Urinary bladder (tissue), 3 donors: ENCODE measurements at regions not wholly inside any gene's neighbourhood (a gene's known extent, or its start where the extent isn't known, plus 50 kb on each side); places are given as distances from the start of the nearest gene placed in this dataset.
"Not testable (repeated sequence)": the region's sequence is repeated elsewhere in the genome, so short reads cannot be mapped to it uniquely, and the experiment has no call there.

Experiments used
- DNase-seq: peaks from one replicate; pipeline ENCODE4 v3.0.0-alpha.2; 2015; ENCODE audit errors: extremely low spot score
- H3K27ac ChIP-seq: one replicate; pipeline ENCODE4 v1.5.1; 2013; ENCODE audit warnings: low read depth, mild to moderate bottlenecking, moderate library complexity
- H3K36me3 ChIP-seq: one replicate; pipeline ENCODE4 v1.6.1; 2013; ENCODE audit warnings: mild to moderate bottlenecking, moderate library complexity; ENCODE audit not compliant: insufficient read depth
- H3K4me1 ChIP-seq: one replicate; pipeline ENCODE4 v1.6.1; 2013; ENCODE audit warnings: mild to moderate bottlenecking, moderate library complexity; ENCODE audit not compliant: insufficient read depth
- H3K4me3 ChIP-seq: one replicate; pipeline ENCODE4 v1.5.1; 2013; ENCODE audit warnings: low read depth, low read length
- WGBS: extraction: QIAGEN DNeasy Blood & Tissue Kit; methylation state at CpG from one replicate; pipeline ENCODE4 v1.1.7; 2013; 5-methylcytosine and 5-hydroxymethylcytosine counted together
- donor health status: healthy with polysubstance abuse.
- donor health status: healthy.

- H3K4me1 ChIP-seq, DNase-seq, H3K36me3 ChIP-seq, H3K27ac ChIP-seq, H3K4me3 ChIP-seq: not testable (repeated sequence)
- whole genome bisulfite sequencing = 100% methylated on average over 1 of the region's 1 CpG
Observed at GRCh38 chrX:131885042-131885441, 138.1 kb upstream of the STK26 start.

GRCh38 chrX:131893857-131894256 is 129.2 kb upstream of the STK26 start:
- H3K27ac ChIP-seq, DNase-seq, H3K36me3 ChIP-seq, H3K4me3 ChIP-seq, H3K4me1 ChIP-seq: not testable (repeated sequence)
- WGBS = 89% methylated on average over 3 of the region's 3 CpGs

GRCh38 chrX:131894995-131895394 is 128.1 kb upstream of the STK26 start:
- Histone ChIP-seq H3K4me1 (no peaks in the 10 kb centered on the region), H3K27ac (no peak overlapping the region), H3K4me3 (no peak overlapping the region), H3K36me3 (no peaks in the 10 kb centered on the region)
- DNase-seq = no peak
- WGBS = 11% methylated on average over 1 of the region's 1 CpG

- 74% methylated on average over 3 of the region's 3 CpGs for WGBS
- no peaks in the 10 kb centered on the region for H3K36me3 ChIP-seq
- DNase-seq = no peak
- no peaks in the 10 kb centered on the region for H3K4me1 ChIP-seq
- no peak overlapping the region for H3K4me3 ChIP-seq
- H3K27ac ChIP-seq = no peak overlapping the region
Observed at GRCh38 chrX:131895807-131896206, 127.3 kb upstream of the STK26 start.

- Histone ChIP-seq H3K36me3 (no peaks in the 10 kb centered on the region), H3K27ac (no peak overlapping the region), H3K4me3 (no peak overlapping the region), H3K4me1 (no peaks in the 10 kb centered on the region)
- WGBS = 38% methylated on average over 1 of the region's 1 CpG
- DNase-seq = no peak
Observed at GRCh38 chrX:131901546-131901945, 121.6 kb upstream of the STK26 start.

GRCh38 chrX:131907488-131908314 is 115.4 kb upstream of the STK26 start:
- Histone ChIP-seq H3K36me3 (no peaks in the 10 kb centered on the region), H3K27ac (no peak overlapping the region), H3K4me3 (no peak overlapping the region), H3K4me1 (no peaks in the 10 kb centered on the region)
- DNase-seq = no peak
- WGBS = 90% methylated on average over 31 of the region's 31 CpGs

- no peak overlapping the region for H3K27ac ChIP-seq
- no peaks in the 10 kb centered on the region for H3K36me3 ChIP-seq
- H3K4me1 ChIP-seq = no peaks in the 10 kb centered on the region
- DNase-seq = no peak
- no peak overlapping the region for H3K4me3 ChIP-seq
- WGBS = 76% methylated on average over 1 of the region's 1 CpG
Observed at GRCh38 chrX:131910586-131910985, 112.5 kb upstream of the STK26 start.

GRCh38 chrX:131915488-131915887 is 107.6 kb upstream of the STK26 start:
- Histone ChIP-seq H3K4me1 (no peaks in the 10 kb centered on the region), H3K27ac (no peak overlapping the region), H3K4me3 (no peak overlapping the region), H3K36me3 (no peaks in the 10 kb centered on the region)
- 69% methylated on average over 3 of the region's 3 CpGs for WGBS
- no peak for DNase-seq

GRCh38 chrX:131917588-131917987 is 105.5 kb upstream of the STK26 start:
- Histone ChIP-seq H3K4me3 (no peak overlapping the region), H3K4me1 (no peaks in the 10 kb centered on the region), H3K36me3 (no peaks in the 10 kb centered on the region), H3K27ac (no peak overlapping the region)
- DNase-seq = no peak
- WGBS = 91% methylated on average over 2 of the region's 2 CpGs

GRCh38 chrX:131918839-131919238 is 104.3 kb upstream of the STK26 start:
- Histone ChIP-seq H3K27ac (no peak overlapping the region), H3K36me3 (no peaks in the 10 kb centered on the region), H3K4me3 (no peak overlapping the region), H3K4me1 (no peaks in the 10 kb centered on the region)
- WGBS = 81% methylated on average over 2 of the region's 2 CpGs
- no peak for DNase-seq

- H3K4me3 ChIP-seq = no peak overlapping the region
- no peak for DNase-seq
- H3K27ac ChIP-seq = no peak overlapping the region
- no peaks in the 10 kb centered on the region for H3K4me1 ChIP-seq
- no peaks in the 10 kb centered on the region for H3K36me3 ChIP-seq
- 87% methylated on average over 5 of the region's 5 CpGs for WGBS
Observed at GRCh38 chrX:131923614-131924250, 99.4 kb upstream of the STK26 start.

- no peaks in the 10 kb centered on the region for H3K36me3 ChIP-seq
- no peak overlapping the region for H3K27ac ChIP-seq
- no peak for DNase-seq
- WGBS = 83% methylated on average over 8 of the region's 8 CpGs
- H3K4me1 ChIP-seq = no peaks in the 10 kb centered on the region
- H3K4me3 ChIP-seq = no peak overlapping the region
Observed at GRCh38 chrX:131938749-131939148, 84.4 kb upstream of the STK26 start.

GRCh38 chrX:131942034-131942433 is 81.1 kb upstream of the STK26 start:
- Histone ChIP-seq H3K36me3 (no peaks in the 10 kb centered on the region), H3K27ac (no peak overlapping the region), H3K4me1 (no peaks in the 10 kb centered on the region), H3K4me3 (no peak overlapping the region)
- 57% methylated on average over 2 of the region's 2 CpGs for WGBS
- no peak for DNase-seq
